H9 (cell line): ENCODE measurements at regions not wholly inside any gene's neighbourhood (a gene's known extent, or its start where the extent isn't known, plus 50 kb on each side); places are given as distances from the start of the nearest gene placed in this dataset.

Experiments
- DNase-seq: peaks from one replicate; pipeline ENCODE4 v3.0.0-alpha.2; 2017
- H2AFZ ChIP-seq: one replicate; pipeline ENCODE4 v1.6.1; 2013; ENCODE audit warnings: mild to moderate bottlenecking, low read length, control low read depth, moderate library complexity
- H2AK5ac ChIP-seq: 2 replicates; pipeline ENCODE4 v1.6.1; 2013; ENCODE audit warnings: low read length, control low read depth, mixed read lengths; ENCODE audit not compliant: insufficient read length
- H2BK120ac ChIP-seq: one replicate; pipeline ENCODE4 v1.6.1; 2013; ENCODE audit warnings: low read depth, mild to moderate bottlenecking, low read length, control low read depth, inconsistent platforms; ENCODE audit not compliant: poor library complexity, severe bottlenecking
- H2BK12ac ChIP-seq: 2 replicates; pipeline ENCODE4 v1.6.1; 2013; ENCODE audit warnings: low read length, control low read depth, mixed read lengths, low read depth; ENCODE audit not compliant: insufficient read length
- H2BK15ac ChIP-seq: 2 replicates; pipeline ENCODE4 v1.6.1; 2013; ENCODE audit warnings: low read depth, low read length, control low read depth
- H2BK20ac ChIP-seq: one replicate; pipeline ENCODE4 v1.6.1; 2013; ENCODE audit warnings: low read depth, mild to moderate bottlenecking, low read length, control low read depth, inconsistent platforms; ENCODE audit not compliant: poor library complexity, severe bottlenecking
- H2BK5ac ChIP-seq: 2 replicates; pipeline ENCODE4 v1.6.1; 2013; ENCODE audit warnings: low read length, control low read depth, mixed read lengths; ENCODE audit not compliant: insufficient read length
- H3K14ac ChIP-seq: 2 replicates; pipeline ENCODE4 v1.6.1; 2013; ENCODE audit warnings: low read length, control low read depth; ENCODE audit not compliant: insufficient read depth
- H3K18ac ChIP-seq: 2 replicates; pipeline ENCODE4 v1.6.1; 2013; ENCODE audit warnings: low read depth, mild to moderate bottlenecking, mixed read lengths, low read length, control low read depth; ENCODE audit not compliant: insufficient read length
- H3K23ac ChIP-seq: 2 replicates; pipeline ENCODE4 v1.6.1; 2013; ENCODE audit warnings: low read length, control low read depth, mixed read lengths, low read depth; ENCODE audit not compliant: insufficient read length
- H3K23me2 ChIP-seq: 2 replicates; pipeline ENCODE4 v1.6.1; 2013; ENCODE audit warnings: low read depth, mild to moderate bottlenecking, mixed read lengths, low read length, control low read depth; ENCODE audit not compliant: insufficient read length, poor library complexity, severe bottlenecking
- H3K27ac ChIP-seq: 2 replicates; pipeline ENCODE4 v1.5.1; 2013; ENCODE audit warnings: low read length, control low read depth, mixed read lengths, low read depth; ENCODE audit not compliant: insufficient read length
- H3K27me3 ChIP-seq: 2 replicates; pipeline ENCODE4 v1.6.1; 2013; ENCODE audit warnings: low read length, control low read depth, inconsistent platforms; ENCODE audit not compliant: insufficient read depth
- H3K4ac ChIP-seq: 2 replicates; pipeline ENCODE4 v1.6.1; 2013; ENCODE audit warnings: low read depth, mild to moderate bottlenecking, control low read depth, inconsistent platforms, low read length, moderate library complexity
- H3K4me1 ChIP-seq: 2 replicates; pipeline ENCODE4 v1.6.1; 2013; ENCODE audit warnings: low read length, control low read depth, inconsistent platforms; ENCODE audit not compliant: insufficient read depth
- H3K4me2 ChIP-seq: 2 replicates; pipeline ENCODE4 v1.6.1; 2013; ENCODE audit warnings: low read length, control low read depth, mixed read lengths; ENCODE audit not compliant: insufficient read length, insufficient read depth
- H3K56ac ChIP-seq: 2 replicates; pipeline ENCODE4 v1.6.1; 2013; ENCODE audit warnings: low read depth, mild to moderate bottlenecking, mixed read lengths, low read length, control low read depth; ENCODE audit not compliant: insufficient read length
- H3K79me1 ChIP-seq: 2 replicates; pipeline ENCODE4 v1.6.1; 2013; ENCODE audit warnings: low read depth, mild to moderate bottlenecking, moderate library complexity, low read length, control low read depth, inconsistent platforms; ENCODE audit not compliant: insufficient read depth, poor library complexity, severe bottlenecking
- H3K79me2 ChIP-seq: 2 replicates; pipeline ENCODE4 v1.6.1; 2013; ENCODE audit warnings: low read length, control low read depth, inconsistent platforms; ENCODE audit not compliant: insufficient read depth
- H3K9ac ChIP-seq: 2 replicates; pipeline ENCODE4 v1.6.1; 2013; ENCODE audit warnings: low read length, control low read depth, mixed read lengths; ENCODE audit not compliant: insufficient read length; ENCODE audit errors: extremely low read depth
- H3K9me3 ChIP-seq: one replicate; pipeline ENCODE4 v1.6.1; 2013; ENCODE audit warnings: low read depth, low read length, inconsistent platforms; ENCODE audit not compliant: control insufficient read depth
- H3T11ph ChIP-seq: one replicate; pipeline ENCODE4 v1.6.1; 2013; ENCODE audit warnings: mild to moderate bottlenecking, low read length, control low read depth, inconsistent platforms
- H4K20me1 ChIP-seq: one replicate; pipeline ENCODE4 v1.6.1; 2013; ENCODE audit not compliant: control insufficient read depth, insufficient read length, insufficient read depth
- H4K5ac ChIP-seq: 2 replicates; pipeline ENCODE4 v1.6.1; 2013; ENCODE audit warnings: low read depth, mild to moderate bottlenecking, mixed read lengths, low read length, control low read depth; ENCODE audit not compliant: insufficient read length
- H4K8ac ChIP-seq: replicated peaks from 2 replicates; pipeline ENCODE4 v1.6.1; 2013; ENCODE audit warnings: low read length, control low read depth, mixed read lengths, low read depth; ENCODE audit not compliant: insufficient read length
- H4K91ac ChIP-seq: 2 replicates; pipeline ENCODE4 v1.6.1; 2013; ENCODE audit warnings: low read depth, mild to moderate bottlenecking, moderate library complexity, mixed read lengths, low read length, control low read depth; ENCODE audit not compliant: insufficient read length
- H3K27ac Mint-ChIP-seq, 3 experiments: 2 replicates in 2 of 3; 3 replicates in 1 of 3; pipeline ENCODE4 v1.8.0; 2020 to 2021; ENCODE audit warnings: mixed read lengths in 3 of 3, mild to moderate bottlenecking in 1 of 3, moderate library complexity in 1 of 3
- H3K27me3 Mint-ChIP-seq: 2 replicates; pipeline ENCODE4 v1.8.0; 2021; ENCODE audit warnings: low read depth, mild to moderate bottlenecking, moderate library complexity, mixed read lengths
- H3K36me3 Mint-ChIP-seq, 3 experiments: 2 replicates in 2 of 3; 3 replicates in 1 of 3; pipeline ENCODE4 v1.8.0; 2020 to 2021; ENCODE audit warnings: low read depth in 3 of 3, mixed read lengths in 3 of 3; ENCODE audit not compliant: insufficient read depth in 1 of 3
- H3K4me1 Mint-ChIP-seq, 2 experiments: 2 replicates each; pipeline ENCODE4 v1.8.0; 2020; ENCODE audit warnings: mixed read lengths in 2 of 2
- H3K4me3 Mint-ChIP-seq, 2 experiments: 2 replicates in 1 of 2; 3 replicates in 1 of 2; pipeline ENCODE4 v1.8.0; 2020 to 2021; ENCODE audit warnings: mild to moderate bottlenecking in 2 of 2, mixed read lengths in 2 of 2, moderate library complexity in 1 of 2
- H3K9me3 Mint-ChIP-seq, 2 experiments: 2 replicates in 1 of 2; 3 replicates in 1 of 2; pipeline ENCODE4 v1.8.0; 2020; ENCODE audit warnings: mild to moderate bottlenecking in 2 of 2, mixed read lengths in 2 of 2, moderate library complexity in 1 of 2
- WGBS: extraction: QIAGEN DNeasy Blood & Tissue Kit; methylation state at CpG from one replicate; pipeline ENCODE4 v1.1.7; 2013; ENCODE audit warnings: missing lambda C conversion rate, low lambda C conversion rate, mixed read lengths; ENCODE audit not compliant: insufficient read length; ENCODE audit errors: extremely low coverage; 5-methylcytosine and 5-hydroxymethylcytosine counted together
- TF ChIP-seq, protein P1 (sequence below): fragments of 200-600 bp; sonication (generic); conservative IDR thresholded peaks from 3 replicates; pipeline ENCODE4 v1.8.0; 2021; ENCODE audit warnings: antibody characterized with exemption, mild to moderate bottlenecking

GRCh38 chr6:93759190-93759589 is 339.8 kb upstream of the EPHA7 start:
- Histone ChIP-seq H2BK120ac (no peak overlapping the region), H3K27me3 (no peaks in the 10 kb centered on the region), H3K9ac (no peak overlapping the region), H4K91ac (no peak overlapping the region), H3K23ac (no peak overlapping the region), H4K20me1 (no peaks in the 10 kb centered on the region), H3K79me1 (no peaks in the 10 kb centered on the region), H3K4ac (no peak overlapping the region), H4K5ac (no peak overlapping the region), H2AK5ac (no peak overlapping the region), H3K23me2 (no peaks in the 10 kb centered on the region), H2BK5ac (no peak overlapping the region), H3K9me3 (no peaks in the 10 kb centered on the region), H3K79me2 (no peaks in the 10 kb centered on the region), H2AFZ (no peak overlapping the region), H3T11ph (no peak overlapping the region), H3K4me1 (no peaks in the 10 kb centered on the region), H3K14ac (no peak overlapping the region), H2BK15ac (no peak overlapping the region), H2BK12ac (no peak overlapping the region), H3K27ac (no peak overlapping the region), H3K56ac (no peak overlapping the region), H3K18ac (no peak overlapping the region), H4K8ac (no peak overlapping the region), H3K4me2 (no peak overlapping the region), H2BK20ac (no peak overlapping the region)
- no peak for DNase-seq
- Mint-ChIP-seq H3K4me3 (no peak overlapping the region), H3K9me3 (no peaks in the 10 kb centered on the region), H3K4me1 (no peaks in the 10 kb centered on the region), H3K36me3 (no peaks in the 10 kb centered on the region), H3K27me3 (no peaks in the 10 kb centered on the region), H3K27ac (no peak overlapping the region)
- TF ChIP-seq, protein P1, sequence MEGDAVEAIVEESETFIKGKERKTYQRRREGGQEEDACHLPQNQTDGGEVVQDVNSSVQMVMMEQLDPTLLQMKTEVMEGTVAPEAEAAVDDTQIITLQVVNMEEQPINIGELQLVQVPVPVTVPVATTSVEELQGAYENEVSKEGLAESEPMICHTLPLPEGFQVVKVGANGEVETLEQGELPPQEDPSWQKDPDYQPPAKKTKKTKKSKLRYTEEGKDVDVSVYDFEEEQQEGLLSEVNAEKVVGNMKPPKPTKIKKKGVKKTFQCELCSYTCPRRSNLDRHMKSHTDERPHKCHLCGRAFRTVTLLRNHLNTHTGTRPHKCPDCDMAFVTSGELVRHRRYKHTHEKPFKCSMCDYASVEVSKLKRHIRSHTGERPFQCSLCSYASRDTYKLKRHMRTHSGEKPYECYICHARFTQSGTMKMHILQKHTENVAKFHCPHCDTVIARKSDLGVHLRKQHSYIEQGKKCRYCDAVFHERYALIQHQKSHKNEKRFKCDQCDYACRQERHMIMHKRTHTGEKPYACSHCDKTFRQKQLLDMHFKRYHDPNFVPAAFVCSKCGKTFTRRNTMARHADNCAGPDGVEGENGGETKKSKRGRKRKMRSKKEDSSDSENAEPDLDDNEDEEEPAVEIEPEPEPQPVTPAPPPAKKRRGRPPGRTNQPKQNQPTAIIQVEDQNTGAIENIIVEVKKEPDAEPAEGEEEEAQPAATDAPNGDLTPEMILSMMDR: no peak
- no CpG with 5 or more reads among the region's 2 CpGs for WGBS
